HepG2 (cell line): ENCODE measurements at regions not wholly inside any gene's neighbourhood (a gene's known extent, or its start where the extent isn't known, plus 50 kb on each side); places are given as distances from the start of the nearest gene placed in this dataset.

Experiments
- AGO1 ChIP-seq: fragments of 200-400 bp; formaldehyde crosslinking; IDR thresholded peaks from 2 replicates; pipeline ENCODE4 v1.6.1; 2017; ENCODE audit warnings: mild to moderate bottlenecking, low read depth, low read length, moderate library complexity; ENCODE audit not compliant: poor library complexity, severe bottlenecking
- CREB1 ChIP-seq, 2 experiments: fragments of 450-650 bp in 1 of 2; IDR thresholded peaks; 2 replicates each; pipeline ENCODE4 v1.6.1; 2016 to 2017; ENCODE audit warnings: control low read depth in 1 of 2, mild to moderate bottlenecking in 1 of 2, missing compliant biosample characterization in 1 of 2, missing genetic modification characterization in 1 of 2
- CTCF ChIP-seq: sonication (generic); formaldehyde crosslinking; IDR thresholded peaks from 2 replicates; pipeline ENCODE4 v1.5.0; 2020; ENCODE audit warnings: mild to moderate bottlenecking, missing genetic modification reagents, moderate library complexity
- EP300 ChIP-seq, 3 experiments: sonication (generic) in 1 of 3; formaldehyde crosslinking in 1 of 3; IDR thresholded peaks; 2 replicates each; pipeline versions ENCODE4 v1.5.1 to v1.6.1; 2011 to 2020; ENCODE audit warnings: low read depth in 2 of 3, low read length in 2 of 3, borderline replicate concordance in 1 of 3, improper control_type of control experiment in 1 of 3, mild to moderate bottlenecking in 1 of 3, missing genetic modification reagents in 1 of 3, moderate library complexity in 1 of 3
- MNT ChIP-seq: fragments of 450-650 bp; IDR thresholded peaks from 2 replicates; pipeline ENCODE4 v1.6.1; 2016
- POLR2A ChIP-seq, 2 experiments: IDR thresholded peaks; 2 replicates each; pipeline ENCODE4 v1.6.1; 2011; ENCODE audit warnings: low read depth in 2 of 2, low read length in 2 of 2, mild to moderate bottlenecking in 1 of 2, moderate library complexity in 1 of 2; ENCODE audit not compliant: insufficient read depth in 1 of 2
- SETDB1 ChIP-seq: sonication (generic); formaldehyde crosslinking; IDR thresholded peaks from 2 replicates; pipeline ENCODE4 v1.5.1; 2020; ENCODE audit warnings: missing genetic modification reagents, mild to moderate bottlenecking, borderline replicate concordance
- TEAD2 ChIP-seq: sonication (generic); formaldehyde crosslinking; IDR thresholded peaks from 2 replicates; pipeline ENCODE4 v1.9.0; 2021; ENCODE audit warnings: missing genetic modification reagents
- TOE1 ChIP-seq: sonication (generic); formaldehyde crosslinking; IDR thresholded peaks from 2 replicates; pipeline ENCODE4 v1.4.0; 2020; ENCODE audit warnings: mild to moderate bottlenecking, missing genetic modification reagents
- ZNF558 ChIP-seq: sonication (generic); formaldehyde crosslinking; IDR thresholded peaks from 2 replicates; pipeline ENCODE4 v1.9.0; 2022; ENCODE audit warnings: mild to moderate bottlenecking, missing genetic modification reagents, borderline replicate concordance
- TF ChIP-seq, protein P1 (sequence below): sonication (generic); formaldehyde crosslinking; IDR thresholded peaks from 2 replicates; pipeline ENCODE4 v1.4.0; 2020; ENCODE audit warnings: low read depth, mild to moderate bottlenecking, missing genetic modification reagents
- TF ChIP-seq, protein P2 (sequence below): sonication (generic); formaldehyde crosslinking; IDR thresholded peaks from 2 replicates; pipeline ENCODE4 v1.5.1; 2020; ENCODE audit warnings: mild to moderate bottlenecking, missing genetic modification reagents, borderline replicate concordance

DNA sequence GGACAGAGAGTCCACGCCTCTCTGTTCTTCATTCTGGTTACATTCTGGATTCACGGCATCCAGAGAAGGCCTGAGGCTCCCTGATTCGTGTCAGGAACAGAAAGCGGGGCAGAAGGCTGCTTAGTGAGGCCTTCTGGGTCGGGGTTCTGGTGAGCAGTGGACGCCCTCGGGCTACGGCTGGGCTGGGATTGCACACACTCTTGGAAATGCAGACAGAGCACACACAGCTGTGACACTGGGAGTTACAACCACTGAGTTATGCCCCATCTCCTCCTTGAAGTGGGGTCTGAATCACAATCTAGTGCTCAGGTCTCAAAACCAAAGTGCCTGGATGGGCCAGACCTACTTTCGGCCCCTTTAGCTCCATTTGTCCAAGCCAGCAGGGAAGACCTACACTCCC, 156.9 kb upstream of the GDF10 start:
- no peak for TF ChIP-seq POLR2A (IDR thresholded peaks at IDR 0.05; ENCODE audit: insufficient read depth in 1 of 2, low read depth in 2 of 2, low read length in 2 of 2)
- no peak for TF ChIP-seq AGO1
- no peak for TF ChIP-seq TEAD2
- no peak for TF ChIP-seq EP300 (IDR thresholded peaks at IDR 0.05; ENCODE audit: low read depth in 2 of 2, low read length in 2 of 2)
- no peak for TF ChIP-seq EP300 (CRISPR knock-in tag; IDR thresholded peaks at IDR 0.05; ENCODE audit: borderline replicate concordance)
- no peak for TF ChIP-seq ZNF558
- TF ChIP-seq, protein P1, sequence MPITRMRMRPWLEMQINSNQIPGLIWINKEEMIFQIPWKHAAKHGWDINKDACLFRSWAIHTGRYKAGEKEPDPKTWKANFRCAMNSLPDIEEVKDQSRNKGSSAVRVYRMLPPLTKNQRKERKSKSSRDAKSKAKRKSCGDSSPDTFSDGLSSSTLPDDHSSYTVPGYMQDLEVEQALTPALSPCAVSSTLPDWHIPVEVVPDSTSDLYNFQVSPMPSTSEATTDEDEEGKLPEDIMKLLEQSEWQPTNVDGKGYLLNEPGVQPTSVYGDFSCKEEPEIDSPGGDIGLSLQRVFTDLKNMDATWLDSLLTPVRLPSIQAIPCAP, result no peak
- TF ChIP-seq CTCF (CRISPR knock-in tag), result no peak
- no peak for TF ChIP-seq TOE1 (CRISPR knock-in tag)
- TF ChIP-seq SETDB1 (CRISPR knock-in tag), result no peak
- TF ChIP-seq CREB1 (IDR thresholded peaks at IDR 0.05), result no peak
- no peak for TF ChIP-seq CREB1 (CRISPR knock-in tag; IDR thresholded peaks at IDR 0.05)
- TF ChIP-seq, protein P2, sequence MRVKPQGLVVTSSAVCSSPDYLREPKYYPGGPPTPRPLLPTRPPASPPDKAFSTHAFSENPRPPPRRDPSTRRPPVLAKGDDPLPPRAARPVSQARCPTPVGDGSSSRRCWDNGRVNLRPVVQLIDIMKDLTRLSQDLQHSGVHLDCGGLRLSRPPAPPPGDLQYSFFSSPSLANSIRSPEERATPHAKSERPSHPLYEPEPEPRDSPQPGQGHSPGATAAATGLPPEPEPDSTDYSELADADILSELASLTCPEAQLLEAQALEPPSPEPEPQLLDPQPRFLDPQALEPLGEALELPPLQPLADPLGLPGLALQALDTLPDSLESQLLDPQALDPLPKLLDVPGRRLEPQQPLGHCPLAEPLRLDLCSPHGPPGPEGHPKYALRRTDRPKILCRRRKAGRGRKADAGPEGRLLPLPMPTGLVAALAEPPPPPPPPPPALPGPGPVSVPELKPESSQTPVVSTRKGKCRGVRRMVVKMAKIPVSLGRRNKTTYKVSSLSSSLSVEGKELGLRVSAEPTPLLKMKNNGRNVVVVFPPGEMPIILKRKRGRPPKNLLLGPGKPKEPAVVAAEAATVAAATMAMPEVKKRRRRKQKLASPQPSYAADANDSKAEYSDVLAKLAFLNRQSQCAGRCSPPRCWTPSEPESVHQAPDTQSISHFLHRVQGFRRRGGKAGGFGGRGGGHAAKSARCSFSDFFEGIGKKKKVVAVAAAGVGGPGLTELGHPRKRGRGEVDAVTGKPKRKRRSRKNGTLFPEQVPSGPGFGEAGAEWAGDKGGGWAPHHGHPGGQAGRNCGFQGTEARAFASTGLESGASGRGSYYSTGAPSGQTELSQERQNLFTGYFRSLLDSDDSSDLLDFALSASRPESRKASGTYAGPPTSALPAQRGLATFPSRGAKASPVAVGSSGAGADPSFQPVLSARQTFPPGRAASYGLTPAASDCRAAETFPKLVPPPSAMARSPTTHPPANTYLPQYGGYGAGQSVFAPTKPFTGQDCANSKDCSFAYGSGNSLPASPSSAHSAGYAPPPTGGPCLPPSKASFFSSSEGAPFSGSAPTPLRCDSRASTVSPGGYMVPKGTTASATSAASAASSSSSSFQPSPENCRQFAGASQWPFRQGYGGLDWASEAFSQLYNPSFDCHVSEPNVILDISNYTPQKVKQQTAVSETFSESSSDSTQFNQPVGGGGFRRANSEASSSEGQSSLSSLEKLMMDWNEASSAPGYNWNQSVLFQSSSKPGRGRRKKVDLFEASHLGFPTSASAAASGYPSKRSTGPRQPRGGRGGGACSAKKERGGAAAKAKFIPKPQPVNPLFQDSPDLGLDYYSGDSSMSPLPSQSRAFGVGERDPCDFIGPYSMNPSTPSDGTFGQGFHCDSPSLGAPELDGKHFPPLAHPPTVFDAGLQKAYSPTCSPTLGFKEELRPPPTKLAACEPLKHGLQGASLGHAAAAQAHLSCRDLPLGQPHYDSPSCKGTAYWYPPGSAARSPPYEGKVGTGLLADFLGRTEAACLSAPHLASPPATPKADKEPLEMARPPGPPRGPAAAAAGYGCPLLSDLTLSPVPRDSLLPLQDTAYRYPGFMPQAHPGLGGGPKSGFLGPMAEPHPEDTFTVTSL (CRISPR knock-in tag), result no peak
- no peak for TF ChIP-seq MNT
